Fibroblast of lung (primary cell): ENCODE measurements at regions not wholly inside any gene's neighbourhood (a gene's known extent, or its start where the extent isn't known, plus 50 kb on each side); places are given as distances from the start of the nearest gene placed in this dataset.

ENCODE experiments used
- DNase-seq, 2 donors: peaks; one replicate each; pipeline versions ENCODE4 v3.0.0 to v3.0.0-alpha.2; 2010; ENCODE audit warnings: low read depth in 2 of 2
- H2AFZ ChIP-seq: 2 replicates; pipeline ENCODE4 v1.5.1; 2012; ENCODE audit warnings: low read length, control low read depth, inconsistent platforms
- H3K27ac ChIP-seq: 2 replicates; pipeline ENCODE4 v1.5.1; 2011; ENCODE audit warnings: low read length, control low read depth; ENCODE audit not compliant: insufficient read depth
- H3K27me3 ChIP-seq: 2 replicates; pipeline ENCODE4 v1.5.1; 2011; ENCODE audit warnings: mild to moderate bottlenecking, low read length; ENCODE audit not compliant: control insufficient read depth, insufficient read depth
- H3K36me3 ChIP-seq: 2 replicates; pipeline ENCODE4 v1.5.1; 2011; ENCODE audit warnings: low read length; ENCODE audit not compliant: control insufficient read depth, insufficient read depth
- H3K4me1 ChIP-seq: 2 replicates; pipeline ENCODE4 v1.5.1; 2011; ENCODE audit warnings: low read length; ENCODE audit not compliant: control insufficient read depth, insufficient read depth; ENCODE audit errors: extremely low read depth
- H3K4me2 ChIP-seq: 2 replicates; pipeline ENCODE4 v1.5.1; 2011; ENCODE audit warnings: low read length, control low read depth; ENCODE audit not compliant: insufficient read depth; ENCODE audit errors: extremely low read depth
- H3K4me3 ChIP-seq, 4 experiments: fragments of 200-600 bp in 1 of 4; sonication (generic) in 1 of 4; replicated peaks in 1 of 4; 2 replicates each; pipeline ENCODE4 v1.5.1; 2011 to 2016; ENCODE audit warnings: low read length in 4 of 4, low read depth in 3 of 4, mild to moderate bottlenecking in 3 of 4, control low read depth in 2 of 4, inconsistent platforms in 1 of 4, mixed read lengths in 1 of 4; ENCODE audit not compliant: insufficient read depth in 1 of 4; ENCODE audit errors: control extremely low read depth in 1 of 4
- H3K79me2 ChIP-seq: 2 replicates; pipeline ENCODE4 v1.5.1; 2012; ENCODE audit warnings: mild to moderate bottlenecking, low read length, inconsistent platforms; ENCODE audit not compliant: control insufficient read depth, insufficient read depth
- H3K9ac ChIP-seq: 2 replicates; pipeline ENCODE4 v1.5.1; 2011; ENCODE audit warnings: mild to moderate bottlenecking, low read length, control low read depth; ENCODE audit not compliant: insufficient read depth
- H3K9me3 ChIP-seq: 2 replicates; pipeline ENCODE4 v1.5.1; 2012; ENCODE audit warnings: low read depth, low read length; ENCODE audit not compliant: control insufficient read depth, insufficient read depth
- H4K20me1 ChIP-seq: 2 replicates; pipeline ENCODE4 v1.5.1; 2011; ENCODE audit warnings: low read length; ENCODE audit not compliant: control insufficient read depth, insufficient read depth; ENCODE audit errors: extremely low read depth
- EZH2 ChIP-seq: IDR thresholded peaks from 2 replicates; pipeline ENCODE4 v1.5.1; 2012; ENCODE audit warnings: low read length, control low read depth, mild to moderate bottlenecking; ENCODE audit errors: missing control alignments
- TF ChIP-seq, protein P1 (sequence below), 2 donors: IDR thresholded peaks in 1 of 2; conservative IDR thresholded peaks in 1 of 2; 1 replicate in 1 of 2; 2 replicates in 1 of 2; pipeline ENCODE4 v1.5.1; 2011 to 2012; ENCODE audit warnings: low read length in 2 of 2, control low read depth in 1 of 2, inconsistent platforms in 1 of 2, low read depth in 1 of 2, mild to moderate bottlenecking in 1 of 2

DNA sequence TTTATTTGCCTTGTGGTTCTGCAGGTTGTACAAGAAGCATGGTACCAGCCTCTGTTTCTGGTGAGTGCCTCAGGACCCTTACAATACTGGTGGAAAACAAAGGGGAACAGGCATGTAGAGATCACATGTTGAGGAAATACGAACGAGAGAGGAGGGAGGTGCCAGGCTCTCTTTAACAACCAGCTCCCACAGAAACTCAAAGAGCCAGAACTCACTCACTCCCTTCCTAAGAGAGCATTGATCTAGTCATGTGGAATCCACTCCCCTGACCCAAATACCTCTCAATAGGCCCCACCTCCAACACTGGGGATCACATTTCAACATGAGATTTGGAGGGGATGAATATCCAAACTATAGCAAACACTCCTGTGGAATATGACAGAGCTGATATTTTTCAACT lies 938.0 kb downstream of the GALC start:
- Histone ChIP-seq H3K4me1 (no peaks in the 10 kb centered on the region), H4K20me1 (no peaks in the 10 kb centered on the region), H3K27me3 (no peaks in the 10 kb centered on the region), H3K4me2 (no peak overlapping the region), H2AFZ (no peak overlapping the region), H3K36me3 (no peaks in the 10 kb centered on the region), H3K79me2 (no peaks in the 10 kb centered on the region), H3K9ac (no peak overlapping the region), H3K27ac (no peak overlapping the region), H3K9me3 (no peaks in the 10 kb centered on the region), H3K4me3 (no peak overlapping the region)
- TF ChIP-seq, protein P1, sequence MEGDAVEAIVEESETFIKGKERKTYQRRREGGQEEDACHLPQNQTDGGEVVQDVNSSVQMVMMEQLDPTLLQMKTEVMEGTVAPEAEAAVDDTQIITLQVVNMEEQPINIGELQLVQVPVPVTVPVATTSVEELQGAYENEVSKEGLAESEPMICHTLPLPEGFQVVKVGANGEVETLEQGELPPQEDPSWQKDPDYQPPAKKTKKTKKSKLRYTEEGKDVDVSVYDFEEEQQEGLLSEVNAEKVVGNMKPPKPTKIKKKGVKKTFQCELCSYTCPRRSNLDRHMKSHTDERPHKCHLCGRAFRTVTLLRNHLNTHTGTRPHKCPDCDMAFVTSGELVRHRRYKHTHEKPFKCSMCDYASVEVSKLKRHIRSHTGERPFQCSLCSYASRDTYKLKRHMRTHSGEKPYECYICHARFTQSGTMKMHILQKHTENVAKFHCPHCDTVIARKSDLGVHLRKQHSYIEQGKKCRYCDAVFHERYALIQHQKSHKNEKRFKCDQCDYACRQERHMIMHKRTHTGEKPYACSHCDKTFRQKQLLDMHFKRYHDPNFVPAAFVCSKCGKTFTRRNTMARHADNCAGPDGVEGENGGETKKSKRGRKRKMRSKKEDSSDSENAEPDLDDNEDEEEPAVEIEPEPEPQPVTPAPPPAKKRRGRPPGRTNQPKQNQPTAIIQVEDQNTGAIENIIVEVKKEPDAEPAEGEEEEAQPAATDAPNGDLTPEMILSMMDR (conservative IDR thresholded peaks at IDR 0.05 in 1 of 2, IDR thresholded peaks at IDR 0.05 in 1 of 2; ENCODE audit: low read depth in 1 of 2, low read length in 2 of 2), result no peak
- TF ChIP-seq EZH2, result no peak
- no peak for DNase-seq

GRCh38 chr14:87052646-87053225 lies 940.2 kb downstream of the GALC start:
- Histone ChIP-seq H3K4me3 (no peak overlapping the region), H3K9ac (no peak overlapping the region), H3K4me1 (no peaks in the 10 kb centered on the region), H3K4me2 (no peak overlapping the region), H4K20me1 (no peaks in the 10 kb centered on the region), H2AFZ (no peak overlapping the region), H3K27ac (no peak overlapping the region), H3K9me3 (no peaks in the 10 kb centered on the region), H3K79me2 (no peaks in the 10 kb centered on the region), H3K36me3 (no peaks in the 10 kb centered on the region), H3K27me3 (no peaks in the 10 kb centered on the region)
- TF ChIP-seq, protein P1 (conservative IDR thresholded peaks at IDR 0.05 in 1 of 2, IDR thresholded peaks at IDR 0.05 in 1 of 2; ENCODE audit: low read depth in 1 of 2, low read length in 2 of 2), result no peak
- no peak for TF ChIP-seq EZH2
- DNase-seq, result no peak

GRCh38 chr14:87050421-87050820 lies 942.6 kb downstream of the GALC start:
- no peaks in the 10 kb centered on the region for H3K79me2 ChIP-seq
- DNase-seq, result no peak
- H4K20me1 ChIP-seq, result no peaks in the 10 kb centered on the region
- no peaks in the 10 kb centered on the region for H3K27me3 ChIP-seq
- TF ChIP-seq EZH2, result no peak
- TF ChIP-seq, protein P1 (conservative IDR thresholded peaks at IDR 0.05 in 1 of 2, IDR thresholded peaks at IDR 0.05 in 1 of 2; ENCODE audit: low read depth in 1 of 2, low read length in 2 of 2), result no peak
- no peak overlapping the region for H3K4me3 ChIP-seq
- no peaks in the 10 kb centered on the region for H3K36me3 ChIP-seq
- H3K9me3 ChIP-seq, result no peaks in the 10 kb centered on the region
- H3K4me1 ChIP-seq, result no peaks in the 10 kb centered on the region
- H3K27ac ChIP-seq, result no peak overlapping the region
- H3K9ac ChIP-seq, result no peak overlapping the region
- H3K4me2 ChIP-seq, result no peak overlapping the region
- H2AFZ ChIP-seq, result no peak overlapping the region
